ENCODE measurements at regions not wholly inside any gene's neighbourhood (a gene's known extent, or its start where the extent isn't known, plus 50 kb on each side); places are given as distances from the start of the nearest gene placed in this dataset.
"Not testable (repeated sequence)": the region's sequence is repeated elsewhere in the genome, so short reads cannot be mapped to it uniquely, and the experiment has no call there.

- DNase-seq (ENCODE audit: low read depth in 2 of 3, low spot score in 1 of 3): not testable (repeated sequence)
Measured at GRCh38 chr2:94576486-94576885, 294.7 kb upstream of the TEKT4 start.

GRCh38 chr2:94577160-94577559, 294.1 kb upstream of the TEKT4 start:
- DNase-seq (ENCODE audit: low read depth in 2 of 3, low spot score in 1 of 3): not testable (repeated sequence)

GRCh38 chr2:94579221-94579620, 292.0 kb upstream of the TEKT4 start:
- not testable (repeated sequence) for DNase-seq (ENCODE audit: low read depth in 2 of 3, low spot score in 1 of 3)

DNA sequence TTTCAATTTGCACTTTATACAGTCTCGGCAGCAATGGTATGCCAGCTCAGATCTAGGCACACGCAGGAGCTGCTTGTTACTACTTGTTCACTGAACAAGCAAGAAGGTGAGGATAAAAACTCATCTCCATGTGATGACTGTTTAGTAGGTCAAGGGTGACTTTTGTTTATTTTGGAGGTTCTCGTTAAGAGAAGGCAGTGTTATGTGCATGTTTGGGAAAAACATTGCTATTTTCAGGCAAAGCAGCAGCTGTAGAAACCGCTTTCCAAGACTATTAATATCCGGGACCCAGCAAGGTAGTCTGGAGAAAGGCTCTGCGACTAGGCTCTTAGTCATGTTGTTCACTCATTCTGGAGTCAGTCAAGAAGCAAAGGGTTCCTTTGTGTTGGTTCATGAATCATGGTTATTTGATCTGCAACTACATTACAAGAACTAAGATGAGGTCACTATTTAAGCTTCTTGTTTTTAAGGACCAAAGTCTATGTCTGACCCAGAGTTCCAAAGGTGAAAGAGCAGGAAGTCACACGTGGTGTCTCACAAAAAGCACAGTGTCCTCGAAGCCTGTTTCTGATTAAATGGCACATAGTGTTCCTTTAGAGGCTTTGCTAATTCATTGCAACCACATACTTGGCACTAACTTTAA, 288.0 kb upstream of the TEKT4 start:
- DNase-seq (ENCODE audit: low read depth in 2 of 3, low spot score in 1 of 3): not testable (repeated sequence)

DNA sequence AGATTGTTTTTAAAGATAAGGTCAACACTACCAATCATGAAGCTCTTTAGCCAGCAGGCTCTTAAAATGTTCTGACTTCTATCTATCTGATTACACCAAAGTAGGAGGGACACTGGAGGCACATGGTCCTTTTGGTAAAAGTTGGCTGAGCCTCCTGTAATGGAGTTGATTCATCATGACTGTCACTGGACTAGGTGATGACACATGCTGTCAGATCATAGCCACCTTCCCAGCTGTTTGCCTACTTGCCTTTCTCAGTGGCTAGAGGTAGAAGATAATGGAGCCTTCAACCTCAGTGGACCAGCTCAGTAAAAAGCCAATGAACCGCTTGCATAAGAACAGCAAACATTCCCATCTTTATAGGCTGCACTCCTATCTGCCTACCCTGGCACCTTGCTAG, 286.7 kb upstream of the TEKT4 start:
- not testable (repeated sequence) for DNase-seq (ENCODE audit: low read depth in 2 of 3, low spot score in 1 of 3)

DNA sequence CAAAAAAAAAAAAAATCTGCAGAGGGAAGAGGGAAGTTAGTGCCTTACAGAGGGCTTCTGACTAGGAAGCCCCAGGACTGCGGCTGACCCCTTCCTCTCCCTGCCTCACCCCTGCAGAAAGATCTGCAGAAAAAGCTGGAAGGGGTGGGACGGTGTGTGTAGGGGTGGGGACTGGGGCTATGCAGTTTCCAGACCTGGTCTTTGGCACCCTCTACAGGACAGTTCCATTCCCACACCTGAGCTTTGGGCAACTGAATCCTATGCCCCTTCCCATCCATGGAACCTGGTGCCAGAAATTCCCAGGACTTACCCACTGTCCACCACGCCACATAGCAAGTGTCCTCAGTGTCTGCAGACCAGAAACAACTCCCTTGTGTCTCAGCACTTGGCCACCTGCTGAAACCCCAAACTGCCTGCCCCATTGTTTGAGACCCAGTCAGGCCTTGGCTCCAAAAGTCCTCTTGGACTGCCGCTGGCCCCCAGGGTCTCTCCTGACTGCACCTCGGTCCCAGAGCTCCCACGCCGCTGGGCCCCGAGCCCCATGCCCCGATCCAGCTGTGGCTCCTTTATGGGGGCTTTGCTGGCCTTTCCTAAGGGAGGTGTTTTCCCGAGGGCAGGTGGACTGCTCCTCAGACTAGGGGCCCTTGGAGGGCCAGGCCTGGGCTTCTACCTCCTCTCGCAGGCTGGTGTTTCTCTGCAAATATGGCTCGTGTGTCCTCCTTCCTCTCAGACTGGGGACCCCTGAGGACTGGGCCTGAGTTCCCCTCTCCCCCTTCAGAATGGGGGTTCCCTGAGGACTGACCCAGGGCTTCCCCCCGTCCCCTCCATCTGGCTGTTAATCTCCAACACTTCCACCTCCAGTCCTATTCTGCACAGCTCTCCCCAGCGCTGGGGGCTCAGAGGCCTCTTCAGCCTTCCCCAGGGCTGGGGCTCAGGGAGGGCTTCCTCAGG, 284.9 kb upstream of the TEKT4 start:
- DNase-seq (ENCODE audit: low read depth in 2 of 3, low spot score in 1 of 3): peak in 1 of 3 donors; percentile 2

- DNase-seq (ENCODE audit: low read depth in 2 of 3, low spot score in 1 of 3): not testable (repeated sequence)
Measured at GRCh38 chr2:94587042-94587441, 284.2 kb upstream of the TEKT4 start.

GRCh38 chr2:94594019-94594836, 277.0 kb upstream of the TEKT4 start:
- not testable (repeated sequence) for DNase-seq (ENCODE audit: low read depth in 2 of 3, low spot score in 1 of 3)

DNA sequence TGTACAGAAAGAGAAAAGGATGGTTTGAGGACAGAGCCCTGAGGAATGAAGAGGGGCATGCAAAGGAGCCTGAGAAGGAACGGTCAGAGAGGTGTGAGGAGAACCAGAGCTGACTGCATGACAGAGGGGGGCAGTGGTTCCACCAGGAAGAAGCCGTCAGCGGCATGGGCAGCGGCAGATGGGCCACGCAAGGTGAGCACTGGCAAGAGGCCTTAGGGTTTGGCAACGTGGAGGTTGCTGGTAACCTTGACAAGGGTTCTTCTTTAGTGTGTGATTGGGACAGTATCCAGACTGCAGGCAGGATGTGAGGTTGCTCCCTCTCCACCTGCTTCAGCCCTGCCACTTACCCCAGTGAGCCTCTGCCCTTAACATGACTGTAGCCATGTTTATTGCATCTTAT, 275.3 kb upstream of the TEKT4 start:
- not testable (repeated sequence) for DNase-seq (ENCODE audit: low read depth in 2 of 3, low spot score in 1 of 3)

DNA sequence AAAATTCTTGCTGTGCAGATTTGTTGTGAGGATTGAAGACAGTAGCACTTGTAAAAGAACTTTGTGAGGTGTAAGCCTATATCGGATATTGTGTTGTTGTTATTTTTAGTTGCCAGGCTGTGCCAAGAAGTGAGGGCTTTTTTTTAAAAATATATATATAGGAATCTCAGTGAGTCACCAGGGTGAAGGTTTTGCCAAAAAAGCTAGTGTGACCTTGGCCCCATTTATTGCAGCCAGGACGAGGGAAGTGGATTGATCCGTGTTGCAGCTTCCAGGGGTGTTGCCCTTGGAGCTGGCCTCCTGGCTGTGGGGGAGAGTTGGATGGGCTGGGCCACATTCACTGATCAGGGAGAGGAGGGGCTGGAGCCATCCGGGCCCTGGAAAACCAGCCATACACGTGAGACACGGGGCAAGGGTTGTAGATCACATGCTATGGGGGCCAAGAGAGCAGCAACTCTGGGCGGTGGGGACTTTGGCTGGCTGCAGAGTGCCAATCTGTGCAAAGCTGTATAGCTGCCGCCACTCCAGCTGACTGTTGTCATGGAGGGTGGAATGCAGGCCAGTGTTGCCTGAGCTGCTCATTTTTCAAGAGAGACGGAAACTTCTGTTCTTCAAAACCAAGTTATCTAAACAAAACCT, 273.0 kb upstream of the TEKT4 start:
- DNase-seq (ENCODE audit: low read depth in 2 of 3, low spot score in 1 of 3): not testable (repeated sequence)

DNA sequence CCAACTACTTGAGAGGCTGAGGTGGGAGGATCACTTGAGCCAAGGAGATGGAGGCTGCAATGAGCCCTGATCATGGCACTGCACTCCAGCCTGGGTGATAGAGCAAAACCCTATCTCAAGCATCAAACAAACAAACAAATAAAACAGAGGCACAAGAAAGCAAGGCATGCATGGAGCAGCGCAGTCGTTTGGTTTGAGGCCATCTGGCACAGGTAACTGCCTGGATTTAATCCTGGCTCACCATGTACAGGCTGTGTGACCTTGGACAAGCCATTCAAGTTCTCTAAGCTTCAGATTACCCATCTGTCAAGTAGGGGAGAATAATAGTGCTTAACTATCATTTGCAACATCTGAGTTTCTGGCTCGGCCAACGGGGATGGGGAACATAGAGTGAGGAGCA, 270.3 kb upstream of the TEKT4 start:
- DNase-seq (ENCODE audit: low read depth in 2 of 3, low spot score in 1 of 3): not testable (repeated sequence)

DNA sequence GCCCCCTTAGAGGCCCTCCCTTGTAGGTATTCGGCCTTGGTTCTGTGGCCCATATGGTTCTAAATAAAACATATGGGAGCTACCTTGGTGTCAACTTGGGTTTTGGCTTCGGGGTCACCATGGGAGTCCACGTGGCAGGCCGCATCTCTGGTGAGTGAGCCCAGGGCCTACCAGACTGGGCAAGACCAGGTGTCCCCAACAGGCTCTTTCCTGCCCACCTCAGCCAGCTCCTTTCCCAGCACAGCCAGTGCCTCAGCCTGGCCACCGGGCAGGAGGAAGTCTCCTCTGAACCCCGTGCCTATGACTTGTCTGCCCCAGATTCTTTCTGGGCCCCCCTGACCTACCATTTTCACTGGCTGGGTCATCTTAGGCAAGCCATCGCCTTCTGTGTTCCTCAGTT, 268.8 kb upstream of the TEKT4 start:
- no peak for DNase-seq (ENCODE audit: low read depth in 2 of 3, low spot score in 1 of 3)

GRCh38 chr2:94622113-94622618, 249.1 kb upstream of the TEKT4 start:
- DNase-seq (ENCODE audit: low read depth in 2 of 3, low spot score in 1 of 3): no peak

DNA sequence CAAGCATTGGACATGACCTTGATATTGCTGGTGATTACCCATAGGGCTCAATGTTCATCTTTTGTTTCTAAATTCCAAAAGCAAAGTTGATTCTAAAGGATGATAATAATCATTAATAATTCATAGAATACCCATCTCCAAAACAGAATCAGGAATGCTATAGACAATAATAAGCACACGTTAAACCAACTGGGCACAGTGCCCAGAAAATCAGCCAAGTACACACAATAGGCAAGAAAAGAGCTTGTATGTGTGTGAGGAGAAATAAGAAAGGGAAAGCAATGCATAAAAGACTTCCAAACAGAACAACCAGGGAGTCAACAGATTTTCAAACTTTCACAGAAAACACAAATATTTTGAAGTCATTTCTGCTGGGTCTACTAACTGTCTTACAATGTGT, 242.3 kb upstream of the TEKT4 start:
- DNase-seq (ENCODE audit: low read depth in 2 of 3, low spot score in 1 of 3): not testable (repeated sequence)

- DNase-seq (ENCODE audit: low read depth in 2 of 3, low spot score in 1 of 3): not testable (repeated sequence)
Measured at GRCh38 chr2:94641397-94641796, 229.8 kb upstream of the TEKT4 start.

GRCh38 chr2:94652131-94652530, 219.1 kb upstream of the TEKT4 start:
- DNase-seq (ENCODE audit: low read depth in 2 of 3, low spot score in 1 of 3): not testable (repeated sequence)

- DNase-seq (ENCODE audit: low read depth in 2 of 3, low spot score in 1 of 3): not testable (repeated sequence)
Measured at GRCh38 chr2:94669858-94670257, 201.4 kb upstream of the TEKT4 start.

- not testable (repeated sequence) for DNase-seq (ENCODE audit: low read depth in 2 of 3, low spot score in 1 of 3)
Measured at GRCh38 chr2:94694236-94694635, 177.0 kb upstream of the TEKT4 start.

- DNase-seq (ENCODE audit: low read depth in 2 of 3, low spot score in 1 of 3): not testable (repeated sequence)
Measured at GRCh38 chr2:94708982-94709381, 162.2 kb upstream of the TEKT4 start.

- DNase-seq (ENCODE audit: low read depth in 2 of 3, low spot score in 1 of 3): no peak
Measured at GRCh38 chr2:94725543-94725942, 145.7 kb upstream of the TEKT4 start.

GRCh38 chr2:94735536-94735935, 135.7 kb upstream of the TEKT4 start:
- DNase-seq (ENCODE audit: low read depth in 2 of 3, low spot score in 1 of 3): not testable (repeated sequence)
